A549 (cell line): ENCODE measurements at regions not wholly inside any gene's neighbourhood (a gene's known extent, or its start where the extent isn't known, plus 50 kb on each side); places are given as distances from the start of the nearest gene placed in this dataset.

Source experiments
- ATAC-seq, 2 experiments: fragments of 200-7000 bp in 1 of 2; fragments of >200 bp in 1 of 2; cut with Nextera tagmentation in 1 of 2; cut with Tn5 transposase in 1 of 2; 3 replicates each; pipeline versions ENCODE4 v1.8.0 to v1.9.1; 2018 to 2020; ENCODE audit warnings: mild to moderate bottlenecking in 1 of 2, moderate library complexity in 1 of 2
- CTCF ChIA-PET: fragments of 300-600 bp; sonication (Branson Sonifier 250); formaldehyde crosslinking; extraction: SDS; loops from one replicate; lab custom pipeline; 2021; ENCODE audit warnings: antibody characterized with exemption, inconsistent platforms; lab: Yijun Ruan, JAX
- POLR2A ChIA-PET: fragments of 350-600 bp; formaldehyde crosslinking; extraction: SDS; loops from one replicate; lab custom pipeline; 2021; ENCODE audit warnings: antibody characterized with exemption, inconsistent platforms; lab: Yijun Ruan, JAX
- DNase-seq, 2 experiments: peaks; one replicate each; pipeline versions ENCODE4 v3.0.0 to v3.0.0-alpha.2; 2011 to 2016; ENCODE audit warnings: low read depth in 1 of 2, low spot score in 1 of 2
- FAIRE-seq: peaks from 2 replicates; lab custom pipeline; 2011; peaks lifted over from hg19 to GRCh38; lab: Jason Lieb, UNC
- H3K27ac ChIP-seq, 2 experiments: fragments of >200 bp; sonication (Bioruptor Twin); formaldehyde crosslinking; 3 replicates each; pipeline ENCODE4 v1.5.1; 2016 to 2017
- H3K4me1 ChIP-seq: fragments of >200 bp; sonication (Bioruptor Twin); formaldehyde crosslinking; 3 replicates; pipeline ENCODE4 v1.6.1; 2016
- H3K4me2 ChIP-seq: fragments of >200 bp; sonication (Bioruptor Twin); formaldehyde crosslinking; 3 replicates; pipeline ENCODE4 v1.6.1; 2016
- H3K4me3 ChIP-seq: fragments of >200 bp; sonication (Bioruptor Twin); formaldehyde crosslinking; 3 replicates; pipeline ENCODE4 v1.5.1; 2016
- H3K9me3 ChIP-seq: fragments of >200 bp; sonication (Bioruptor Twin); formaldehyde crosslinking; 3 replicates; pipeline ENCODE4 v1.6.1; 2016
- CBX2 ChIP-seq: fragments of 200-600 bp; sonication (generic); IDR thresholded peaks from 2 replicates; pipeline ENCODE4 v1.6.1; 2016; ENCODE audit warnings: low read depth, mild to moderate bottlenecking, borderline replicate concordance
- CHD2 ChIP-seq: fragments of 150-350 bp; IDR thresholded peaks from 2 replicates; pipeline ENCODE4 v1.6.1; 2014; ENCODE audit warnings: low read length; ENCODE audit not compliant: partially characterized antibody
- EHF ChIP-seq: fragments of 250-450 bp; sonication (Bioruptor Pico); IDR thresholded peaks from 2 replicates; pipeline ENCODE4 v1.5.0; 2020; ENCODE audit warnings: mild to moderate bottlenecking
- ESRRA ChIP-seq: fragments of 150-350 bp; IDR thresholded peaks from 2 replicates; pipeline ENCODE4 v1.6.1; 2014; ENCODE audit warnings: mild to moderate bottlenecking, low read length, borderline replicate concordance
- HDAC2 ChIP-seq: fragments of 200-600 bp; sonication (generic); IDR thresholded peaks from 2 replicates; pipeline ENCODE4 v1.6.1; 2016
- HOXB5 ChIP-seq: fragments of 250-450 bp; sonication (Bioruptor Pico); IDR thresholded peaks from 2 replicates; pipeline ENCODE4 v1.5.0; 2020; ENCODE audit warnings: mild to moderate bottlenecking, moderate library complexity
- JUNB ChIP-seq: fragments of >200 bp; sonication (Bioruptor Twin); formaldehyde crosslinking; IDR thresholded peaks from 2 replicates; pipeline ENCODE4 v1.6.1; 2016
- MAX ChIP-seq: IDR thresholded peaks from 2 replicates; pipeline ENCODE4 v1.6.1; 2012
- NR3C1 ChIP-seq: fragments of >200 bp; sonication (Bioruptor Twin); formaldehyde crosslinking; IDR thresholded peaks from 3 replicates; pipeline ENCODE4 v1.6.1; 2017
- PHF8 ChIP-seq: fragments of 200-600 bp; sonication (generic); IDR thresholded peaks from 2 replicates; pipeline ENCODE4 v1.6.1; 2016; ENCODE audit warnings: low read depth, mild to moderate bottlenecking, antibody characterized with exemption, moderate library complexity, borderline replicate concordance
- RCOR1 ChIP-seq: fragments of 150-350 bp; IDR thresholded peaks from 2 replicates; pipeline ENCODE4 v1.6.1; 2014; ENCODE audit warnings: antibody characterized with exemption, low read length, low read depth
- REST ChIP-seq: fragments of 200-600 bp; sonication (generic); IDR thresholded peaks from 2 replicates; pipeline ENCODE4 v1.6.1; 2016; ENCODE audit warnings: antibody characterized with exemption, mild to moderate bottlenecking, moderate library complexity
- RFX5 ChIP-seq: fragments of 450-650 bp; IDR thresholded peaks from 2 replicates; pipeline ENCODE4 v1.7.1; 2014; ENCODE audit warnings: antibody characterized with exemption, mild to moderate bottlenecking, moderate library complexity
- RNF2 ChIP-seq: fragments of 200-600 bp; sonication (generic); IDR thresholded peaks from 2 replicates; pipeline ENCODE4 v1.6.1; 2016; ENCODE audit warnings: low read depth, mild to moderate bottlenecking, antibody characterized with exemption, moderate library complexity, borderline replicate concordance
- SMC3 ChIP-seq: fragments of >200 bp; sonication (Bioruptor Twin); formaldehyde crosslinking; IDR thresholded peaks from 3 replicates; pipeline ENCODE4 v1.6.1; 2018; ENCODE audit warnings: inconsistent platforms
- ZFP36 ChIP-seq: fragments of 450-650 bp; IDR thresholded peaks from 2 replicates; pipeline ENCODE4 v1.6.1; 2014; ENCODE audit warnings: borderline replicate concordance; ENCODE audit not compliant: partially characterized antibody
- ZSCAN20 ChIP-seq: fragments of 250-450 bp; sonication (Bioruptor Pico); IDR thresholded peaks from 2 replicates; pipeline ENCODE4 v1.8.0; 2022; ENCODE audit warnings: mild to moderate bottlenecking, moderate library complexity
- whole genome bisulfite sequencing: methylation state at CpG from one replicate; pipeline ENCODE4 v1.1.6; 2017; ENCODE audit errors: missing lambda C conversion rate; 5-methylcytosine and 5-hydroxymethylcytosine counted together
- TF ChIP-seq, protein P1 (sequence below): IDR thresholded peaks from 2 replicates; pipeline ENCODE4 v1.6.1; 2012

- TF ChIP-seq REST, result no peak
These were observed 181.0 kb downstream of the GIPC2 start (continued) for GRCh38 chr1:78226784-78227183.

GRCh38 chr1:78227705-78228635, 182.2 kb downstream of the GIPC2 start:
- FAIRE-seq, result no peak
- H3K4me2 ChIP-seq, result no peak overlapping the region
- WGBS, result 33% methylated on average over 6 of the region's 6 CpGs
- no peaks in the 10 kb centered on the region for H3K4me1 ChIP-seq
- ATAC-seq, result no peak
- ChIA-PET POLR2A (no interaction called here), CTCF (no interaction called here)
- DNase-seq, result no peak
- no peak overlapping the region for H3K4me3 ChIP-seq
- no peak for TF ChIP-seq CHD2
- TF ChIP-seq HDAC2, result no peak
- no peak for TF ChIP-seq SMC3
- no peak for TF ChIP-seq PHF8
- no peak for TF ChIP-seq RNF2
- no peak for TF ChIP-seq MAX
- TF ChIP-seq NR3C1, result no peak
- TF ChIP-seq CBX2, result no peak
- H3K9me3 ChIP-seq, result no peaks in the 10 kb centered on the region
- no peak overlapping the region for H3K27ac ChIP-seq

- POLR2A ChIA-PET, result no interaction called here
- no peak for FAIRE-seq
- TF ChIP-seq RFX5 (no peak), HOXB5 (CRISPR knock-in tag) (no peak), EHF (no peak), ZFP36 (no peak), RNF2 (no peak), ESRRA (no peak), PHF8 (no peak), JUNB (no peak), ZSCAN20 (CRISPR knock-in tag) (no peak), RCOR1 (no peak)
- TF ChIP-seq, protein P1, sequence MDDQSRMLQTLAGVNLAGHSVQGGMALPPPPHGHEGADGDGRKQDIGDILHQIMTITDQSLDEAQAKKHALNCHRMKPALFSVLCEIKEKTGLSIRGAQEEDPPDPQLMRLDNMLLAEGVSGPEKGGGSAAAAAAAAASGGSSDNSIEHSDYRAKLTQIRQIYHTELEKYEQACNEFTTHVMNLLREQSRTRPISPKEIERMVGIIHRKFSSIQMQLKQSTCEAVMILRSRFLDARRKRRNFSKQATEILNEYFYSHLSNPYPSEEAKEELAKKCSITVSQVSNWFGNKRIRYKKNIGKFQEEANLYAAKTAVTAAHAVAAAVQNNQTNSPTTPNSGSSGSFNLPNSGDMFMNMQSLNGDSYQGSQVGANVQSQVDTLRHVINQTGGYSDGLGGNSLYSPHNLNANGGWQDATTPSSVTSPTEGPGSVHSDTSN, result no peak
- TF ChIP-seq, all 56 proteins: peak for 0
- Histone ChIP-seq H3K4me2 (no peak overlapping the region), H3K4me1 (no peaks in the 10 kb centered on the region), H3K27ac (no peak overlapping the region), H3K4me3 (no peak overlapping the region), H3K9me3 (no peaks in the 10 kb centered on the region)
- no peak for DNase-seq
- no peak for ATAC-seq
- 1% methylated on average over 3 of the region's 3 CpGs for WGBS
- CTCF ChIA-PET, result no interaction called here
These were observed 183.6 kb downstream of the GIPC2 start for GRCh38 chr1:78229344-78229743.
